AML-193 (cell line): ENCODE measurements at regions not wholly inside any gene's neighbourhood (a gene's known extent, or its start where the extent isn't known, plus 50 kb on each side); places are given as distances from the start of the nearest gene placed in this dataset.

ENCODE experiments used
- DNase-seq, 2 experiments: peaks; one replicate each; lab custom pipeline; 2025; lab: John Stamatoyannopoulos, UW

DNA sequence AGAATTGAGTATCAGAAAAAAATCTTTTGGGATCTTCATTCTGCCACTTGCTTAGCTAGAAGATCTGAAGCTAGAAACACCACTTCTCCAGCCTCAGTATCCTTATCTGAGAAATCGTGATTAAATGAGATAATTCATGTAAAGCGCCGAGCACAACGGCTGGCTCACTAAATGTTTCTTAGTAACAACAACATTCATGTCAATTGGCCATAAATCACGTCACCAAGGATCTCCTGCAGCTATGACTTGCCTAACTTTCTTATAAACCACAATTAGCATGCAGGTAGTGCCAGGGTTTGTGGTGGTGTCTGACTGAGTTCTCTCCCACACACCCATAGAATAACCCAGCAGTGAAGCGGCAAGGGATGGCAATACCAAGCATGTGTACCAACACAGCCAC lies 501.3 kb downstream of the EFNB2 start:
- DNase-seq, result no peak

DNA sequence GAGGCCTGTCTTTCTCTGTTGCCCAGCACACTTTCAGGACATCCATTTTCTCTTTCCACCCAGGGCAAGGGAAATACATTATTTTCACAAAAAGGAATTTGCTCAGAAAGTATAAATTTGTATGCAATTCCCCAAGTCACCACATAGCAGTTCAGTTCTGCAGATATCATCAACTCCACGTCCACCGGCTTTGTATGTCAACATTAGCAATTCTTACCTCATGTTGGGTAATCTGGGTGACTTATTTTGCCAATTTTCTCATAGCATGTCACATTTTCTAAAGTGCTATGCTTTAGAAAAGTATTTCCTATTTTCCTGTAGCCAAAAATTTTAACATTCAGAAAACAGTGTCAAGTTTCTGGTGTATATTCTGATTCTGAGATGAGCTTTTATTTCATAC lies 501.8 kb downstream of the EFNB2 start:
- no peak for DNase-seq

DNA sequence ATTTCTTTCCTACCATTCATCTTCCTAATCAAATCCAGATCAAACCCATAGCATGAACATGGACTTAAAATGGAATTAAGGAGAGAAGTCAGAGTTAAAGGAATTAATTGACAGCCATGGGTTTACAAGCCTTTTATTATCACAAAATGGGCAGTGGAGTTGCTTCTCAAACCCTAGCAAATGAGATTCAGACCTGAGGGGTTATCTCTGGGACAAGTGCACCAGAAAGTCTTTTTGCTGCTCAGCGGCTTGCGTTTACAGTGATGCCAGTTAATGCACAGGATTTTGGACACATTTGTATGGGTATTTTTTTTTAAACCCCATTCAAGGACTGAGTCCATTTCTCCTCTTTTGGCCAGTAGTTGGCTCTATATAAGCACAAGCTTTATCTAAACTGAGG lies 503.0 kb downstream of the EFNB2 start:
- no peak for DNase-seq

DNA sequence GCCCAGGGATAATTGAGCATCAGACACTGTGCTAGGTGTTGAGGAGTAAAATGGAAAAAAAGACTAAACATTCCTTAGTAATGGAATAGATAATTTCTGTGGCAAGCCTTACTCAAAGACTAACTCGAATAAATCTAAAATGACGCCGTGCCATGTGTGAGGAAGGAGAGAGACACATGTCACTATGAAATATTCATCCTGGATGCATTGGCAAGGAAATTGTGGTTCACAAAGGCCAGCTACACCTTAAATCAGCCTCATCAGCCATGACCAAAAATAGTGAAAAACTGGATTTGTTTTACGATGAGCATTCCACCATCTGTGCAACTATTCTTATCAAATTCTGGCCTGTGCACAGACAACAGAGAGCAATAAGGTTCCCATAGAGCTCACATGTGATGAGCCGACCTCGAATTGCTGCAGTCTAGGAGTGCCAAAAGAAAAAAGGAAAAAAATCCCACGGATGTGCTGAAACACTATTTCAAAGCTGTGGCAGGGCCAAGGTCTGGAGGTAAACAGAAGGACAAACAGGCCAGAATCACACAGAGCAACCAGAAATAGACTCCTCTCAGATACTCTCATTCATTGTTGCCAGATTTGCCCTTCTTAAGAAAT lies 505.7 kb downstream of the EFNB2 start:
- DNase-seq, result no peak

DNA sequence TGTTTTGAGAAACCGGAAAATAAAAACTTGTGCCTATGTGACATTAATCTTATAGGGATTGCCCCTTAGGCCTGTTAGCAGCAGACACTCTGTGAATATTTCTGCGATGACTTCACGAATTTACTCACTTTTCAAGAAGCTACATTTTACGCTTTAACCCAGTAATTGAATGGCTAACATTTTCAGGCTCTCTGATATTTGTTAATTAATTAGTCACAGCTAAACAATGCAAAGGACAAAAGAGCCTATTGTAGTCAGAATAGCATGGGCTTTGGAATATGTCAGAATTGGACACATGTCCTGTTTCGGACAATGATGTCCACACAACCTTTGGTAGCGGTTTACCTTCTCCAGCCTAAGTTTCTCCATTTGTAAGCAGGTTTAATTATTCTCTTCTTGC lies 506.6 kb downstream of the EFNB2 start:
- DNase-seq, result no peak

- DNase-seq, result no peak
Observed at GRCh38 chr13:106011600-106011999, 523.9 kb downstream of the EFNB2 start.

DNA sequence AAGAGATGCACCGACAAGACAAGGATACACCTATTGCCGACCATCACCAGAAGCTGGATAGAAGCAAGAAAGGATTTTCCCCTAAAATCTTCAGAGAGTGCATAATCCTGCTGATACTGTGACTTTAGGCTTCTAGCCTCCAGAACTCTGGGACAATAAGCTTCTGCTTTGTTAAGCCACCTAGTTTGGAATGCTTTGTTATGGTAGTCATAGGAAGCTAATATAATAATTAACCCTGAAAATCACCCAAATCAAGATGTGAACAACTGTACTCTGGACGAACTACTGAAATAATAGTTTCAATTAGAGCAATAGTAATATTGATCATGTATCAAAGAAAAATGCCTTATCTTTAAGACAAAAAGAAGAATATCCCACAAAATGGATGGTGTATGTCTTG lies 524.6 kb downstream of the EFNB2 start:
- DNase-seq, result no peak

DNA sequence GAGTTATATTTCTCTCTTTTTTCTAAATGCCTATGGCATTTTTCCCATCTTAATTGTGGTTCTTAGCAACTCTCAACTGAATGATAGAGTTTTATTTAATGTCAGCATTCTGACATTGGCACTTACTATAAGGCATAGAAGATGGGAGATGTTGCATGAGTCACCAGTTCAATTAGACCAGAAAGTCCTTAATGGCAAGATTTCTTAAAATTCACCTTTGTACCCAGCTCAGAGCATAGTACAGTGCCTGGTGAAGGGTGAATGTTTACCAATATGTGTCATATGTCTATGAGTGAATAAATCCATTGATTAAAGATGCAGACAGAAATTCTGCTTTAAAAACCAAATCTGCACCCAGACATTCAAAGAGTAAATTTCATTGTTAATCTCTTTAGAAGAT lies 526.9 kb downstream of the EFNB2 start:
- no peak for DNase-seq

DNA sequence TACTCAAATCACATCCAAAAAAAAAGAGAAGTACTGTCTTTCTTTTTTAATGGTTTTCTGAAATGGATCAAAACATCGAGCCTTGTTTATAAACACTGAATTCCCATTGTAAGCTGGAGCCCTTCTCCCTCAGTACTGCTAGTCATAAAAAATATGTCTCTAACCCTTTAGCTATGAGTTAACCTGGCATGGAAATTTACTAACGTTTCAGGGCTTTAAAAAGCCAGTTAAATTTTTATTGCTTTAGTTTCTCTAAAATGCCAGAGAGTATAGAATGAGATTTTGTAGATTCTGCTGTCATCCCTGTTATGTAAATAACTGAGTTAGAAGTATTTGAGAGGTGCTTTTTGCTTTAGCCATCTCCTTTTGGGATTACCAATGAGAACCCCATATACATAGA lies 528.3 kb downstream of the EFNB2 start:
- DNase-seq, result no peak

GRCh38 chr13:106003651-106004050 lies 531.8 kb downstream of the EFNB2 start:
- DNase-seq, result no peak

GRCh38 chr13:106001443-106001842 lies 534.0 kb downstream of the EFNB2 start:
- no peak for DNase-seq

DNA sequence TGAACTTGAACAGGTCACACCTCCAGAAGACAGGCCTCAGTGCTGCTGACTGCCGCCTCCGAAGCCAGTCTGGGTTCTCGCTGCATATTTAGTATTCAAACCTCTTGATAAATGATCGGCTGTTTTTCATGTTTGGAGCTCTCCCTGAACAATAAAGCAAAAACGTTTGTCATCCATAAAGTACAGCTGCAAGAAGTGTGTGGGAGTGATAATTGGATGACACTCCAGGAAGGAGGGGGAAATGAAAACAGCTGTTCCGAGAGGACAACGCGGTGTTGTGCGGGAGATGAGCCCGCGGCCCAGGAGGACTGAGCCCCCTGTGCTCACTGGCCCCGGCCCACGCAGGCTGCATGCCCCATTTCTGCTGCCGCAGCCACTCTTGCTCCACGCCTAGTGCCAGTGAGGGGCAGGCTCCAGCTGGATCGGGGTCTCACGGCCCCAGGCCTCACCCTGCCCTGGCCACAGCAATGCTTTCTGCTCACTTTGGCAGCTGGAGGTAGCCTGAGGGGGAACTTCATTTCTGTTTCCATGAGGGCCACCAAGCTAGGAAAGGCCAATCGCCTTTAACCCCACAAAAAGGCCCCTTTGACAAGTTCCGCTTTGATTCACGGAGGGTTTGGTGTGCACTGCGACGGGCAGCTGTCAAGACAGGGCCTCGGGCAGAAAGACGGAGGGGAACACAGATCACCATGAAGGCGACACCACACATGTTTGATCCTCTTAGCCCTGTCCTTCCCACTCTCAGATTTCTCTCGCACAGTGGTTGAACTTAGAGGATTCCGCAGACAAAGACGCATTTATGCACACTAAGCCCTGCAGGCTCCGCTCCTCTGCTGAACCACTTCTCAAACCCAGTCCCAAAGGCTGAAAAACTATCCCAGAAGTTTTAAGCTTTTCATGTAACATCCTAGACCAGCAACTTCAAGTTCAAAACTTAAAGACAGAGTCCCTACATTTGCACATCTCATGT lies 537.6 kb downstream of the EFNB2 start:
- no peak for DNase-seq

- no peak for DNase-seq
Observed at GRCh38 chr13:105996391-105997025, 539.0 kb downstream of the EFNB2 start.

DNA sequence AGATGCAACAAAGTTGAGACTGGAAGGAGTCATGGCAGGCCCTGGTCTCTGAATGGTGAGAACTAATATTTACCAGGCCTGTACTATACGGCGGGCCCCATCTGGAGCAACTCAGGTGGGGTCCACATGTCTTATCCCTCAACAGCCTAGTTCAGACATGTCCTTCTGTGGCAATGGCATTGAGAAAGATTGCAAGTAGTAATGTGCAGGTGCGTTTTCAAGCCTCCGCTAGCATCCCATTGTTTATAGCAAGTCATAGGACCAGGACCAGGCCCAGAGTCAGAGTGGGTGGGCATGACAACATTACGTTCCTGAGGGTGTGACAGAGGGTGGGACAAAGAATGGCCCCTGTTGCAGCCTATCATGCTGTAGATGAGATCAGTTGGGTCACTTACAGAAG lies 541.1 kb downstream of the EFNB2 start:
- no peak for DNase-seq

DNA sequence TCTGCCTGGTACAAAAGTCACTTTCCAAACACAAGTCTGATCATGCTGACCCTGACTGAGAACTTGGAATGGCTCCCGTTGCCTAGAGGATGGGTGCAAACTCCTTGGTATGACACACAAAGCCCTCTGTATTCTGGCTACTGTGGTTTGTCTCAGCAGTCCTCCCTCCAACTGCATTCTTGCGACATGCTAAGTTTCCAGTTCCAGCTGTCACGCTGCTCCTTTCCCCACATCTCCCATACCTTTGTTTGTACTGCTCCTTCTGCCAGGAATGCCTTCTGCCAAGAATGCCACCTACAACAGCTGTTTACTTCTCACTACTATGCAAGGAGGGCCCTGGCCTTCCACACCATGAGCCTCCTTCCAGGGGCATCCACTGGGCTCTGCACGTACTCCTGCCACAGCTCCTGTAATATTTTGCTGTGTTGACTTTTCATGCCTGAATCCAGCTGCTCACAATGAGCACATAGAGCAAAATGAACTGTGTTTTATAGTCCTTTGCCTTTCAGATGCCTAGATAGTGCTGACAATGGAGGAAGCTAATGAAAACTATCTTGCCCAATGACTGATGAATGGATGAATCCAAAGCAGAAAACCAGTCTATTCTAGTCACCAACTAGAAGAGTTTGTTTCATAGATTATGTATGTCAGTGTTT lies 543.7 kb downstream of the EFNB2 start:
- DNase-seq, result no peak

GRCh38 chr13:105991131-105991530 lies 544.3 kb downstream of the EFNB2 start:
- no peak for DNase-seq

GRCh38 chr13:105990256-105990958 lies 545.1 kb downstream of the EFNB2 start:
- DNase-seq, result no peak

DNA sequence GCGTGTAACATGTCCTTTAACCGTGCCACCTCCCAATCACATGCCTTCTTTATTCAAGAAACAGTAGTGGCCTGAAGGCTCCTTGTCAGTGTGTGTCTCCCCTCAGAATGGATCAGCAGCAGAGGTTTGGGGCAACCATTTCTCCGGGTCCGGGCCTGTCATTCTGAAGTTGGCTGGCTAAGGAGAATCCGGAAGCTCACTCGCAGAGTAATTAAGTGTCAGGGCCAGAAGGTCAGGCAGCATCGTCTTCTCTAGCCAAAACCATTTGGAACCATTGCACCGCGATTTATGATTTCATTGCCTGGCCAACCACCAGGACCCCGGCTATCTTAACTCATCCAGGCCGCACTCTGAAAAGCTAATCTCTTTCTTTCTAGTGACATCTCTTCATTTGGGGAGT lies 550.8 kb downstream of the EFNB2 start:
- DNase-seq, result no peak

DNA sequence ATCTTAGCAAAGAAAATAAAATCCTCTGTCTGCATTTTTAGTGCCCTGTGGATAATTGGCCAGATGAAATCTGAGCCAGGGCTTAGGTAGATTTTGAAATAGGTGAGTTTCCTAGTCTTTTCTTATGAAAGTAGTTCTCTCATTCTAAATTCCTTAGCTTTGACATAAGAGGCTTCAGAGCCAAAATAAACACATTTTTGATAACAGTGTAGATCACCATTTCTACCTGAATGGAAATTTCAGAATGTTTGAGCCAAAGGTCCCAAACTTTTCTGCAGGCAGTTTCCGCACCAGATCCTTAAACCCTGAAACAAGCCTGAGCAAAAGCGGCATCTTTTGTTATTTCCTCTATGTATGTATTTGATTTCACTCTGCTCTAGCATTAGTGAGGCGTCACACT lies 551.2 kb downstream of the EFNB2 start:
- DNase-seq, result no peak

- DNase-seq, result no peak
Observed at GRCh38 chr13:105982219-105982930, 553.1 kb downstream of the EFNB2 start.
